Neuronal stem cell (in vitro differentiated cells): ENCODE measurements at regions not wholly inside any gene's neighbourhood (a gene's known extent, or its start where the extent isn't known, plus 50 kb on each side); places are given as distances from the start of the nearest gene placed in this dataset.

ENCODE experiments used
- DNase-seq: peaks from one replicate; pipeline ENCODE4 v3.0.0-alpha.2; 2013; ENCODE audit warnings: low spot score
- H2AFZ ChIP-seq: one replicate; pipeline ENCODE4 v1.6.1; 2013; ENCODE audit warnings: mild to moderate bottlenecking, low read length, inconsistent platforms
- H2AK5ac ChIP-seq: 2 replicates; pipeline ENCODE4 v1.6.1; 2013; ENCODE audit warnings: low read depth, mild to moderate bottlenecking, inconsistent platforms, low read length, moderate library complexity, mixed read lengths
- H2BK120ac ChIP-seq: 2 replicates; pipeline ENCODE4 v1.6.1; 2013; ENCODE audit warnings: low read depth, mild to moderate bottlenecking, inconsistent platforms, low read length, moderate library complexity, mixed read lengths
- H2BK12ac ChIP-seq: one replicate; pipeline ENCODE4 v1.6.1; 2013; ENCODE audit warnings: low read length, inconsistent platforms
- H2BK15ac ChIP-seq: 2 replicates; pipeline ENCODE4 v1.6.1; 2013; ENCODE audit warnings: mild to moderate bottlenecking, low read length, inconsistent platforms, mixed read lengths
- H2BK5ac ChIP-seq: one replicate; pipeline ENCODE4 v1.6.1; 2013; ENCODE audit warnings: inconsistent platforms, mild to moderate bottlenecking, low read length, moderate library complexity
- H3K14ac ChIP-seq: one replicate; pipeline ENCODE4 v1.6.1; 2013; ENCODE audit warnings: low read length, inconsistent platforms
- H3K18ac ChIP-seq: 2 replicates; pipeline ENCODE4 v1.6.1; 2013; ENCODE audit warnings: low read length, inconsistent platforms
- H3K23ac ChIP-seq: 2 replicates; pipeline ENCODE4 v1.6.1; 2013; ENCODE audit warnings: low read depth, mild to moderate bottlenecking, mixed read lengths, low read length, inconsistent platforms; ENCODE audit not compliant: poor library complexity
- H3K27ac ChIP-seq: replicated peaks from 3 replicates; pipeline ENCODE4 v1.5.1; 2013; ENCODE audit warnings: low read length, inconsistent platforms
- H3K27me3 ChIP-seq, 3 experiments: 2 replicates each; pipeline ENCODE4 v1.6.1; 2013; ENCODE audit warnings: low read length in 3 of 3, mild to moderate bottlenecking in 2 of 3, inconsistent platforms in 1 of 3, low read depth in 1 of 3, mixed read lengths in 1 of 3, moderate library complexity in 1 of 3; ENCODE audit not compliant: control insufficient read depth in 3 of 3, insufficient read depth in 3 of 3
- H3K36me3 ChIP-seq, 2 donors: replicated peaks in 1 of 2; 2 replicates each; pipeline ENCODE4 v1.6.1; 2013; ENCODE audit warnings: low read length in 2 of 2; ENCODE audit not compliant: control insufficient read depth in 2 of 2, insufficient read depth in 2 of 2
- H3K4ac ChIP-seq: 2 replicates; pipeline ENCODE4 v1.6.1; 2013; ENCODE audit warnings: inconsistent platforms, mild to moderate bottlenecking, low read length, moderate library complexity
- H3K4me1 ChIP-seq, 2 donors: 1 replicate in 1 of 2; 2 replicates in 1 of 2; pipeline ENCODE4 v1.6.1; 2013; ENCODE audit warnings: low read length in 2 of 2, low read depth in 1 of 2; ENCODE audit not compliant: control insufficient read depth in 2 of 2, insufficient read depth in 1 of 2
- H3K4me2 ChIP-seq: one replicate; pipeline ENCODE4 v1.6.1; 2013; ENCODE audit warnings: mild to moderate bottlenecking, low read length, inconsistent platforms; ENCODE audit not compliant: insufficient read depth, poor library complexity, severe bottlenecking
- H3K4me3 ChIP-seq, 2 donors: 2 replicates each; pipeline ENCODE4 v1.5.1; 2013; ENCODE audit warnings: low read length in 2 of 2, mild to moderate bottlenecking in 2 of 2, inconsistent platforms in 1 of 2, moderate library complexity in 1 of 2
- H3K79me1 ChIP-seq: one replicate; pipeline ENCODE4 v1.6.1; 2013; ENCODE audit warnings: low read depth, mild to moderate bottlenecking, inconsistent platforms, low read length, moderate library complexity
- H3K9ac ChIP-seq: one replicate; pipeline ENCODE4 v1.6.1; 2013; ENCODE audit warnings: mild to moderate bottlenecking, low read depth, low read length, inconsistent platforms; ENCODE audit not compliant: poor library complexity
- H3K9me3 ChIP-seq, 2 donors: replicated peaks in 1 of 2; 2 replicates each; pipeline versions ENCODE3 to v1.6.1; 2013; ENCODE audit warnings: low read length in 2 of 2, mild to moderate bottlenecking in 2 of 2, inconsistent platforms in 1 of 2, low read depth in 1 of 2, mixed read lengths in 1 of 2, moderate library complexity in 1 of 2; ENCODE audit not compliant: control insufficient read depth in 2 of 2, insufficient read depth in 1 of 2
- H4K8ac ChIP-seq: one replicate; pipeline ENCODE4 v1.6.1; 2013; ENCODE audit warnings: low read depth, mild to moderate bottlenecking, inconsistent platforms, low read length, moderate library complexity
- H4K91ac ChIP-seq: one replicate; pipeline ENCODE4 v1.6.1; 2013; ENCODE audit warnings: low read length, low read depth, mild to moderate bottlenecking, inconsistent platforms; ENCODE audit not compliant: poor library complexity
- WGBS, 2 donors: extraction: QIAGEN DNeasy Blood & Tissue Kit; methylation state at CpG; one replicate each; pipeline ENCODE4 v1.1.7; 2013; ENCODE audit warnings: missing lambda C conversion rate in 2 of 2, mixed read lengths in 1 of 2; ENCODE audit not compliant: insufficient read length in 2 of 2, insufficient replicate concordance in 1 of 2; ENCODE audit errors: extremely low coverage in 2 of 2; 5-methylcytosine and 5-hydroxymethylcytosine counted together

DNA sequence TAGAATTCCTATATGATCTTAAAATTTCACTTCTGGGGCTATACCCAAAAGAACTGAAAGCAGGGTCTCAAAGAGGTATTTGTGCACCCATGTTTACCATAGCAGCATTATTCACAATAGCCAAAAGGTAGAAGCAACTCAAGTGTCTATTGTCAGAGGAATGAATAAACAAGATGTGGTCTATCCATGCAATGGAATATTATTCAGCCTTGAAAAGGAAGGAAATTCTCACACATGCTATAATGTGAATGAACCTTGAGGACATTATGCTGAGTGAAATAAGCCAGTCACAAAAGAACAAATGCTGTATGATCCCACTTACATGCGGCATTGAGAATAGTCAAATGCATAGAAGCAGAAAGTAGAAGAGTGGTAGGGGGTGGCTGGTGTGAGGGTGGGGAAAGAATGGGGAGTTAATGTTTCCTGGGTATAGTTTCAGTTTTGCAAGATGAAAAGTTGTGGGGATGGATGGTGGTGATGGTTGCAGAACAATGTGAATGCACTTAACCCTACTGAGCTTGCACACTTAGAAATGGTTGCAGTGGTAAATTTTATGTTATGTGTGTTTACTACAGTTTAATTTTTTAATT, 122.4 kb downstream of the TOMM20 start:
- H3K79me1 ChIP-seq: no peaks in the 10 kb centered on the region
- no peak overlapping the region for H2BK12ac ChIP-seq
- H4K91ac ChIP-seq: no peak overlapping the region
- WGBS, 2 donors: no CpG with 5 or more reads among the region's 1 CpG
- no peaks in the 10 kb centered on the region for H3K36me3 ChIP-seq
- no peak overlapping the region for H2AK5ac ChIP-seq
- H3K27ac ChIP-seq: no peak overlapping the region
- H3K4ac ChIP-seq: no peak overlapping the region
- H3K14ac ChIP-seq: no peak overlapping the region
- no peak for DNase-seq
- no peak overlapping the region for H3K4me3 ChIP-seq
- no peak overlapping the region for H4K8ac ChIP-seq
- H3K9ac ChIP-seq: no peak overlapping the region
- H3K23ac ChIP-seq: no peak overlapping the region
- H3K9me3 ChIP-seq: peaks cover 4 to 7% of the 10 kb centered on the region in 2 donors
- H2AFZ ChIP-seq: no peak overlapping the region
- H3K18ac ChIP-seq: no peak overlapping the region
- no peak overlapping the region for H2BK120ac ChIP-seq
- H3K4me2 ChIP-seq: no peak overlapping the region
- no peaks in the 10 kb centered on the region for H3K27me3 ChIP-seq
- no peak overlapping the region for H2BK5ac ChIP-seq
- H2BK15ac ChIP-seq: no peak overlapping the region
- H3K4me1 ChIP-seq: no peaks in the 10 kb centered on the region

DNA sequence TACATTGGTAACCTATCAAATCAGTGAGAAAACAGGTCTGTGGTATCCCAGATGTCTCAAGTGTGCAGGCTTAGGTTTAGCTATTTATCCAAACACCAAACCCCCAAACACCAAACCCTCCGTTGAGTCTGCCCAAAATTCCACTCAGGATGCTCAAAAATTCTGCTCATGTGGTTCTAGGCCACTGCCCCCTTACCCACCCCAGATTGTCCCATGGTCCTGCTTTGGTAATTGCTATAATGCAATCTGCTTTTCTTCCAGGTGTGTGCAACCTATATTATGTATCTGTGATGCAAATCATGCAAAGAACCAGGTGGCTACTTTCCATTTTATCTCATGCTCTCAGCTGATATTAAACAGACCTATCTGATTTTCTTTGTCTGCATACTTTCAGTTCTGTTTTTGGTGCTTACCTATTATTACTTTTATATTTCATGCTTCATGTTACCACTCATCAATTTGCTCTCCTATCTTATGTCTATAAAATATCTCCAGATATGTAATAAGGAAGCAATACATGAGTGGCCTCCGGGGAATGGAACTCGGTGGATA, 123.7 kb downstream of the TOMM20 start:
- Histone ChIP-seq H3K36me3 (no peaks in the 10 kb centered on the region), H4K91ac (no peak overlapping the region), H2BK15ac (no peak overlapping the region), H2AK5ac (no peak overlapping the region), H3K4me3 (no peak overlapping the region), H3K14ac (no peak overlapping the region), H3K18ac (no peak overlapping the region), H4K8ac (no peak overlapping the region), H3K79me1 (no peaks in the 10 kb centered on the region), H3K23ac (no peak overlapping the region), H3K9me3 (peaks cover 4 to 7% of the 10 kb centered on the region in 2 donors), H3K4me2 (no peak overlapping the region), H3K27ac (no peak overlapping the region), H3K27me3 (no peaks in the 10 kb centered on the region), H2BK12ac (no peak overlapping the region), H3K9ac (no peak overlapping the region), H3K4me1 (peaks cover 0 to 1% of the 10 kb centered on the region in 2 donors), H2AFZ (no peak overlapping the region), H2BK5ac (no peak overlapping the region), H2BK120ac (no peak overlapping the region), H3K4ac (no peak overlapping the region)
- DNase-seq: no peak
- no CpG with 5 or more reads among the region's 3 CpGs for WGBS, 2 donors

DNA sequence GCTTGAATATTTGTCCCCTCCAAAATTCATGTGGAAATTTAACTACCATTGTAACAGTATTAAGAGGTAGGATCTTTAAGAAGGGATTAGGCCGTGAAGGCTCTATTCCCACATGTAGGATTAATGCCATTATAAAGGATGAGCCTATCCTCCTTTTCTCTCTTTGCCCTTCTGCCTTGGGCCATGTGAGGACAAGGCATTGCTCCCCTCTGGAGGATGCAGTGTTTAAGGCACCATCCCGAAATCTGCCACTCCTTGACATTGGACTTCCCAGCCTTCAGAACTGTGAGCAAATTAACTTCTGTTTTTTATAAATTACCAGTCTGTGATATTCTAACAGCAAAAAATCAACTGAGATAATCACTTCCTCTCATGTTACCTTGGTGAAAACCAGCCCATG, 124.4 kb downstream of the TOMM20 start:
- H3K23ac ChIP-seq: no peak overlapping the region
- H3K4me3 ChIP-seq: no peak overlapping the region
- H3K79me1 ChIP-seq: no peaks in the 10 kb centered on the region
- H3K27ac ChIP-seq: no peak overlapping the region
- H3K36me3 ChIP-seq: no peaks in the 10 kb centered on the region
- H2AK5ac ChIP-seq: no peak overlapping the region
- no peak overlapping the region for H3K14ac ChIP-seq
- H2BK15ac ChIP-seq: no peak overlapping the region
- H3K4ac ChIP-seq: no peak overlapping the region
- H3K9ac ChIP-seq: no peak overlapping the region
- H2BK12ac ChIP-seq: no peak overlapping the region
- peaks cover 4 to 7% of the 10 kb centered on the region in 2 donors for H3K9me3 ChIP-seq
- no peak overlapping the region for H3K4me2 ChIP-seq
- no peak overlapping the region for H2AFZ ChIP-seq
- H3K27me3 ChIP-seq: no peaks in the 10 kb centered on the region
- no peak for DNase-seq
- H2BK120ac ChIP-seq: no peak overlapping the region
- WGBS, 2 donors: no CpG with 5 or more reads among the region's 2 CpGs
- no peak overlapping the region for H4K91ac ChIP-seq
- no peak overlapping the region for H4K8ac ChIP-seq
- H2BK5ac ChIP-seq: no peak overlapping the region
- peaks cover 0 to 1% of the 10 kb centered on the region in 2 donors for H3K4me1 ChIP-seq
- no peak overlapping the region for H3K18ac ChIP-seq

DNA sequence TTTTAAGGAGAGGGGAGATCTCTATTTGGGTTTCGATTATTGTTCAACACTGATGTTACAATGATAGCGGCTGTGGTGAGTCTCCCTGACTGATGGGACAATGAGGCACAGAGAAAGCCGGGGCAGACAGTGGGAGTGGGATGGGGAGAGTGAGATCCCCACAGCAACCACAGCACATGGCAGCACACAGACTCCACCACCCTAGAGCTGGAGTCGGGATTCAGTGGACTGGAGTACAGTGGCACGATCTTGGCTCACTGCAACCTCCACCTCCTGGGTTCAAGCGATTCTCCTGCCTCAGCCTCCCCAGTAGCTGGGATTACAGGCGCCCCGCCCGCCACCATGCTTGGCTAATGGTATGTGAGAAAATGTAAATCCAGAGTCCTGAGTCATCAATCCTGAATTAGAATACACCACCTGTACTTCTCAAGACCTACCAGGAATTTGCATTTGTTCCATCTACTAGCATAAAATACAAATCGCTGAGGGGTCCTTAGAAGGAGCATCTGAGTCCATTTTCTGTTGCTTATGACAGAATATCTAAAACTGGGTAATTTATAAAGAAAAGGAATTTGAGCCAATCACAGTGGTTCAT, 125.8 kb downstream of the TOMM20 start:
- Histone ChIP-seq H3K4me3 (no peak overlapping the region), H3K18ac (peak overlapping the region; percentile 73), H3K4ac (no peak overlapping the region), H3K9me3 (peaks cover 4% of the 10 kb centered on the region in 2 donors), H3K27me3 (no peaks in the 10 kb centered on the region), H3K79me1 (no peaks in the 10 kb centered on the region), H2AK5ac (no peak overlapping the region), H3K4me1 (peaks cover under 1 to 1% of the 10 kb centered on the region in 2 donors), H2BK120ac (no peak overlapping the region), H4K8ac (no peak overlapping the region), H3K27ac (no peak overlapping the region), H3K23ac (no peak overlapping the region), H3K9ac (no peak overlapping the region), H2AFZ (no peak overlapping the region), H2BK15ac (no peak overlapping the region), H4K91ac (no peak overlapping the region), H3K14ac (no peak overlapping the region), H3K36me3 (no peaks in the 10 kb centered on the region), H2BK12ac (no peak overlapping the region), H3K4me2 (no peak overlapping the region), H2BK5ac (no peak overlapping the region)
- no CpG with 5 or more reads among the region's 10 CpGs for WGBS, 2 donors
- DNase-seq: no peak
